ENCODE measurements at regions not wholly inside any gene's neighbourhood (a gene's known extent, or its start where the extent isn't known, plus 50 kb on each side); places are given as distances from the start of the nearest gene placed in this dataset.
"Not testable (repeated sequence)": the region's sequence is repeated elsewhere in the genome, so short reads cannot be mapped to it uniquely, and the experiment has no call there.

GRCh38 chr10:20492447-20492846 lies 404.7 kb downstream of the NEBL start:
- no peak for DNase-seq (ENCODE audit: low read depth)

- DNase-seq (ENCODE audit: low read depth), result no peak
These were observed 407.1 kb downstream of the NEBL start for GRCh38 chr10:20489961-20490360.

GRCh38 chr10:20486791-20487190 lies 410.3 kb downstream of the NEBL start:
- DNase-seq (ENCODE audit: low read depth), result no peak

- no peak for DNase-seq (ENCODE audit: low read depth)
These were observed 411.6 kb downstream of the NEBL start for GRCh38 chr10:20485554-20485953.

GRCh38 chr10:20481054-20481453 lies 416.1 kb downstream of the NEBL start:
- DNase-seq (ENCODE audit: low read depth), result no peak

GRCh38 chr10:20480575-20480974 lies 416.5 kb downstream of the NEBL start:
- not testable (repeated sequence) for DNase-seq (ENCODE audit: low read depth)

GRCh38 chr10:20474064-20474463 lies 423.0 kb downstream of the NEBL start:
- DNase-seq (ENCODE audit: low read depth), result no peak

GRCh38 chr10:20473023-20473760 lies 423.9 kb downstream of the NEBL start:
- DNase-seq (ENCODE audit: low read depth), result no peak

GRCh38 chr10:20466731-20467130 lies 430.4 kb downstream of the NEBL start:
- no peak for DNase-seq (ENCODE audit: low read depth)

GRCh38 chr10:20457649-20458048 lies 439.5 kb downstream of the NEBL start:
- DNase-seq (ENCODE audit: low read depth), result no peak

GRCh38 chr10:20455774-20456173 lies 441.3 kb downstream of the NEBL start:
- DNase-seq (ENCODE audit: low read depth), result no peak

- DNase-seq (ENCODE audit: low read depth), result no peak
These were observed 442.8 kb downstream of the NEBL start for GRCh38 chr10:20454331-20454730.

- no peak for DNase-seq (ENCODE audit: low read depth)
These were observed 450.4 kb downstream of the NEBL start for GRCh38 chr10:20446561-20447193.

- no peak for DNase-seq (ENCODE audit: low read depth)
These were observed 454.0 kb downstream of the NEBL start for GRCh38 chr10:20443094-20443493.

- no peak for DNase-seq (ENCODE audit: low read depth)
These were observed 467.4 kb downstream of the NEBL start for GRCh38 chr10:20429742-20430141.

- DNase-seq (ENCODE audit: low read depth), result no peak
These were observed 469.3 kb downstream of the NEBL start for GRCh38 chr10:20427821-20428220.

- DNase-seq (ENCODE audit: low read depth), result no peak
These were observed 478.8 kb downstream of the NEBL start for GRCh38 chr10:20418286-20418685.

- DNase-seq (ENCODE audit: low read depth), result no peak
These were observed 479.3 kb downstream of the NEBL start for GRCh38 chr10:20417791-20418190.

- no peak for DNase-seq (ENCODE audit: low read depth)
These were observed 481.4 kb downstream of the NEBL start for GRCh38 chr10:20415684-20416083.

- DNase-seq (ENCODE audit: low read depth), result no peak
These were observed 489.8 kb downstream of the NEBL start for GRCh38 chr10:20407357-20407756.

GRCh38 chr10:20406281-20407104 lies 490.6 kb downstream of the NEBL start:
- DNase-seq (ENCODE audit: low read depth), result no peak

- DNase-seq (ENCODE audit: low read depth), result no peak
These were observed 491.4 kb downstream of the NEBL start for GRCh38 chr10:20405761-20406160.

- no peak for DNase-seq (ENCODE audit: low read depth)
These were observed 492.1 kb downstream of the NEBL start for GRCh38 chr10:20405050-20405449.

Data from GM04503 (cell line).